Ureter (tissue), 1 donor: ENCODE measurements at regions not wholly inside any gene's neighbourhood (a gene's known extent, or its start where the extent isn't known, plus 50 kb on each side); places are given as distances from the start of the nearest gene placed in this dataset.

Source experiments
- DNase-seq: peaks from one replicate; pipeline ENCODE4 v3.0.0-alpha.2; 2020; ENCODE audit warnings: low spot score
- donor health status: DM: yes; HTN: yes; CAD: no.

- peak; percentile 13 for DNase-seq
These were observed 74.7 kb upstream of the RAB6C start for GRCh38 chr2:129904532-129905446.

- DNase-seq, result peak; percentile 36
These were observed 73.8 kb upstream of the RAB6C start for GRCh38 chr2:129905664-129906081.

GRCh38 chr2:129906139-129906860 lies 73.2 kb upstream of the RAB6C start:
- peak; percentile 18 for DNase-seq

DNA sequence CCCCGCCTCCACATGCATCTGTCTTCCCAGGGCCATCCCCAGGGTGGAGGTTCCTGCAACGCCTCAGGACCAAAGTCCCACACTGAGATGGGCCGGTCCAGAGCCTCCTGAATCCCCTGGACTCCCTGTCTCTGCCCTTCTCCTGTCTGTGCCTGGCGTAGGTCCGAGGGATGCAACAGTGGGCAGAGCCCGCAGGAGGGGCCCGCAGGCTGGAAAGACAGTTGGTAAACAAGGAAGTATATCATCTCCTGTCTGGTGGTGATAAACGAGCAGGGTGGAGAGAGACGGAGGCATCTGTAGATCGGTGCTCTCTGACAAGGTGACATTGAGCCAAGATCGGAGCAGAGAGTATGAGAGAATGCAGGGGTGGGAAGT lies 72.6 kb upstream of the RAB6C start:
- DNase-seq, result peak; percentile 29

DNA sequence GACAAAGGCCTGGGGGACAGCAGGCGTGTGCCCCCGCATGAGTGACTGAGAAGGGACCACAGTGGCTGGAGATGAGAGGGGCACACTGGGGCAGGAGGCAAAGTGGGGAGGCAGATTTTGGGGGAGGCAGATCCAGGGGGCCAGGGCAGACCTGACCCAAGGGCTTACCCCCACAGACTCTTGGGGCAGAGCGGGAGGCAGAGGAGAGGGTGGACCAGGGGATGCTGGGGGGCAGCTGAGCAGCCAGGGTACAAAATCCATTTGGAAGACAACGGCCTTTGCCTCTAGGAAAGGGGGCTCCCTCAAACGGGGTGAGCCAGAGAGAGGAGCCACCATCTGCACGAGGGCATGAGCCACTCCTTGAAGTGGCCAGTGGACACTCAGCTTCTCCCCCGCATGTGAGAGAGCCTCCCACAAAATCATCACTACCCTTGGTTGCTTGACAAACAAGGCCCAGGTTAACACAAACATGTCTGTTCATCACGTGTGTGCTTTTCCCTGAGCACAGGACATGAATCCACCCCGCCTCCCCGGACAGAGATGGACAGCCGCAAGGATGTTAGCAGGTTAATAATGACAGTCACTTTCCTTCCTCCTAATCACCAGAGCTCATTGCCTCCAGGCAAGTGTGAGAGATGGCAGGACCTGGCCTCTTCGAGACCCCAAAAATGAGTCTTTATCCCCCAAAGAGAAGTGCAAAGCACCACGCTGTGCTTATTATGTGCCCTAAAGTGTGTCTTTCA lies 72.0 kb upstream of the RAB6C start:
- peak; percentile 29 for DNase-seq

GRCh38 chr2:129908721-129909373 lies 70.6 kb upstream of the RAB6C start:
- DNase-seq, result peak; percentile 38

GRCh38 chr2:129909651-129910418 lies 69.6 kb upstream of the RAB6C start:
- peak; percentile 26 for DNase-seq

DNA sequence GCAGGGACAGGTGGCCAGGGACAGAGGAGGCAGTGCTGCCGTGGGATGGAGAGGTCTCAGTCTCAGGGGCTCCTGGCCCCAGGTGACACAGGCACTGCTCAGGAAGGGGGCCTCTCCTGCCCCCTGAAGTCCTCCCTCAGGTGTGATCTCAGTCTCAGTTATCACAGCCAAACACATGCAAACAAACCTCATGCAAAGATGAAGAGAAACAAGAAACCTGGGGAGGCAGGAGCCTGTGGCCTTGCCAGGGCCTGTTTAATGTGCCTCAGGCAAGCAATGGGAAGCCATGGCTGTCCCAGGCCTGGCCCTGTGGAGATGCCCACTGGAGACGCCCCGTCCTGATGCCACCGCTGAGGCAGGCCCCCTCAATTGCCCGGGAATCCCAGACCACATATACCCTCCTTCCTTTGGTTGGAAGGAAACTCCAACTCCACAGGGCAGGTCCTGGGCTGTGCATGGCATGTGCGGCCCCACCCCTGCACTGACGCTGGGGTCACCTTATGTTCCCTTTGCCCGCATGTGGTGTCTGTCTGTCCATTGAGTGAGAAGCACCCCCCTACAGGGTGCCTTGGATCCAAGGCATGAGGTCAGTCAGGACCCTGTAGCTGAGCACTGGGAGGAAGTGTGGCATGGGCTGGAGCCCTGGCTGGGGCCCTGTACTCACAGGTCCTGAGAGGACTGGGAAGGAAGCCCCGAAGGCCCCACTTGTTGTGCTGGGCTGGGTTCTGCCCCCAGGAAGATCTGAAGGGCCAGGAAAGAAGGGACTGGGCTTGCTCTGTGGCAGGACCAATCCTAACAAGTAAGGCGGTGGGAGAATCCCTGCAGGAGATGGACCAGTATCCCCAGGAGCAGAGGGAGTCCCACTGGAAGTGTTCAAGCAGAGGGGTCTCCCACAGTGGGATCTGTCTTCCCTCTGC lies 68.8 kb upstream of the RAB6C start:
- DNase-seq, result no peak

- no peak for DNase-seq
These were observed 68.0 kb upstream of the RAB6C start for GRCh38 chr2:129911363-129912065.

DNA sequence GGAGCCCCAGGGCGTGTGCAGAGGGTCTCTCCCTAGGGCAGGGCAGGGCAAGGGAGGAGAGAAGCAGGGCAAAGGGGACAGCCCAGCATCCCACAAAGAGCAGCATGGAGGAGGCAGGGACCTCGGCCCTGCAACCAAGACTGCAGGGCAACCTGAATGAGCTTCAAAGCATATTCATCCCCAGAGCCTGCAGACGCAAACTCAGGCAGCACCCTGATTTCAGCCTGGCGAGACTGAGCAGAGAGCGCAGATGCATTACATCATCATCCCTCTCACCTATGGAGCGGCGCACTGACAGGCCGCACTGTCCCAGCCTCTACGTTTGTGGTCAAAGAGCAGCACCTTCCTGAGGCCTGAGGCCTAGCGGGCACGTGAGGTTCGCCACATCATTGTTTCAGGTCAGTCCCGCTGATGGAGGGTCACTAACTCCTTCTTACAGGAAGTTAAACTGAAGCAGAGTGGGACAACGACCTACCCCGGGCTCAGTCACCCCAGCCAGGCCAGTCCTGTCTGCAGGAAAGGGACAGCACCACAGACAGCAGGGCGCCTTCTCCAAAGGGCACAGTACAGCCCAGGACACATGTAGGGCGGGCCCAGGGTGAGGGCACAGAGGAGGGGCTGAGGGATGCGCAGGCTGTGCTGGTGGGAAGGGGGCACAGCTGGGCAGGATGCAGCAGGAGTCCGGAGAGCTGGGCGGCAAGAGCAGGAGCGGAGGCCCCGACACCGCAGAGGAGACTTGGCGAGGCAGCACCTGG lies 67.2 kb upstream of the RAB6C start:
- DNase-seq, result no peak

DNA sequence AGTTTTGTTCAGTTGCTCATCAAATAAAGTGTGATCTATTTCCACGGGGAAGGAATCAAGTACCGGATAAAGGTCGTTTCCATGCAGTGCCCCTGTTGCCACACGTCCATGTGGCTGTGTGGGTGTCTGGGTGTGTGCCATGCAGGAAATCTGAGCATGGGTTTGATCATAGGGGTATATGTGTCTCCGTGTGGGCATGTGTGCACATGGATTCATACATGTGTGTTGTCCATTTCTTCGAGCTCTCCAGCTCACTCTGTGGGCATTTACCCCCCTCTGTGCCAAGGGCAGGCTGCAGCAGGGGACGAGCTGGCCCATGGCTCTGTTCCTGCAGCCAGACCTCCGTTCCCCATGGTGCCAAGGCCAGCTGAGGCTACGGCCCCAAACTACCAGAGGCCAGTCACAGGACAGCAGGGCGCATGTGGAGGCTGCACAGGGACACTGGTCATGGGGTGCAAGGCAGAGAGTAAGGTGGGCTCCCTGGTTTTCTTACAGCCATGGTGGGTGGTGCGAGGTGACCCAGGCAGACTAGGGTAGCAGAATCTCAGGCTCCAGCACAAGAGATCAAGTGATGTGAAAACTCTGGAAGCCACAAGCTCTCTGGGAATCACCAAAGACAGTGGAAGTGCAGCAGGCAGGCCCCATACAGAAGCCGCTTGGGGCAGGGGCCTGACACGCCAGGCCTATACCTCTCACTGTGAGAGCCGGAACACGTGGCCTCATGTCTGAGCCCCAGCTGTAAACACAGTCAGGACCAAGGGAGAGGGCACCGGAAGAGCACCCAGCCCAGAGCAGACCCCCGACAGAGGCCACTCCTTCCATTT lies 66.4 kb upstream of the RAB6C start:
- DNase-seq, result no peak

DNA sequence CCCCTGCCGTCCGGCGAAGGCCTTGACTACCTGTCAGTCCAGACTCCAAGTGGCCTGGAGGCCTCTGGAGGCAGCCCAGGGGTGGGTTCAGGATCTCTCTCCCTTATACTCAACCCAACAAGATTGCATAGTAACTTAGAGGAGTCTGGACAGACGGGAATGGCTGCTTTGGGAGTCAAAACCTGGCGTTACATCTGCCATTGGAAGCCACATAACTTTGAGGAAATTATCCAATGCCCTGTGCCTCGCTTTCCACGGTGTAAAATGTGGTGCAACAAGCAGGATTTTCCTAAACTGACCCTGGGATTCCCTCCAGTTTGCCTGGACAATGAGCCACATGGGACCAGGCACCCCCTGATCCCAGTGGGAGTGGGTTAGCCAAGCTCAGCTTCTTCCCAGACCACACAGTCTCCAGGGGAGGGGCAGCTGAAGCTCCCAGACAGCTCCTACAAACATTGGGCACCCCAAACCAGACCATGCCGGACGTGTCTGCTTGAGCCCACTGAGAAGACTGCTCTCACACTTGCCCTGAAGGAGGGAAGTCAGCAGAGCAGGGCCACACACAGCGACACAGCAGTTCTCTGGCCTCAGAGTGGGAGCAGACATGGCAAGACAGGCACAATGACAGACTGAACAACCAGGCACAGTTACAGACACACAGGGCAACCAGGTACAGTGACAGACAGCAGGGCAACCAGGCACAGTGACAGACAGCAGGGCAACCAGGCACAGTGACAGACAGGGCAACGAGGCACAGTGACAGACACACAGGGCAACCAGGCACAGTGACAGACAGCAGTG lies 65.6 kb upstream of the RAB6C start:
- no peak for DNase-seq

DNA sequence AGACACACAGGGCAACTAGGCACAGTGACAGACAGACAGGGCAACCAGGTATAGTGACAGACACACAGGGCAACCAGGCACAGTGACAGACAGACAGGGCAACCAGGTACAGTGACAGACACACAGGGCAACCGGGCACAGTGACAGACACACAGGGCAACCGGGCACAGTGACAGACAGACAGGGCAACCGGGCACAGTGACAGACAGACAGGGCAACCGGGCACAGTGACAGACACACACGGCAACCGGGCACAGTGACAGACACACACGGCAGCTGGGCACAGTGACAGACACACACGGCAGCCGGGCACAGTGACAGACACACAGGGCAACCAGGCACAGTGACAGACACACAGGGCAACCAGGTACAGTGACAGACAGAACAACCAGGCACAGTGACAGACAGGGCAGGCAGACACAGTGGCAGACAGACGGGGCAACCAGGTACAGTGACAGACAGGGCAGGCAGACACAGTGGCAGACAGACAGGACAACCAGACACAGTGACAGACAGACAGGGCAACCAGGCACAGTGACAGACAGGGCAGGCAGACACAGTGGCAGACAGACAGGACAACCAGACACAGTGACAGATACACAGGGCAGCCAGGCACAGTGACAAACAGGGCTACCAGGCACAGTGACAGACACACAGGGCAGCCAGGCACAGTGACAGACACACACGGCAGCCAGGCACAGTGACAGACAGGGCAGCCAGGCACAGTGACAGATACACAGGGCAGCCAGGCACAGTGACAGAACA lies 64.7 kb upstream of the RAB6C start:
- DNase-seq, result no peak

- no peak for DNase-seq
These were observed 64.1 kb upstream of the RAB6C start for GRCh38 chr2:129915303-129915840.

GRCh38 chr2:129918604-129919003 lies 60.9 kb upstream of the RAB6C start:
- no peak for DNase-seq
